HEK293T (cell line): ENCODE measurements at regions not wholly inside any gene's neighbourhood (a gene's known extent, or its start where the extent isn't known, plus 50 kb on each side); places are given as distances from the start of the nearest gene placed in this dataset.

Source experiments
- BHLHE40 ChIP-seq: fragments of 450-650 bp; IDR thresholded peaks from 2 replicates; pipeline ENCODE4 v1.6.1; 2016; ENCODE audit warnings: mild to moderate bottlenecking, moderate library complexity, borderline replicate concordance
- ELF4 ChIP-seq: fragments of 450-650 bp; IDR thresholded peaks from 2 replicates; pipeline ENCODE4 v1.6.1; 2017; ENCODE audit warnings: antibody characterized with exemption
- FOXA1 ChIP-seq: fragments of 450-650 bp; IDR thresholded peaks from 2 replicates; pipeline ENCODE4 v1.6.1; 2016; ENCODE audit warnings: mild to moderate bottlenecking
- FOXK2 ChIP-seq: fragments of 450-650 bp; IDR thresholded peaks from 2 replicates; pipeline ENCODE4 v1.6.1; 2016; ENCODE audit warnings: mild to moderate bottlenecking
- FOXM1 ChIP-seq: fragments of 450-650 bp; IDR thresholded peaks from 2 replicates; pipeline ENCODE4 v1.6.1; 2017; ENCODE audit warnings: mild to moderate bottlenecking, borderline replicate concordance
- L3MBTL2 ChIP-seq: fragments of 450-650 bp; conservative IDR thresholded peaks from 2 replicates; pipeline ENCODE4 v1.6.1; 2016; ENCODE audit warnings: mild to moderate bottlenecking
- NFRKB ChIP-seq: fragments of 450-650 bp; IDR thresholded peaks from 2 replicates; pipeline ENCODE4 v1.6.1; 2016; ENCODE audit warnings: mild to moderate bottlenecking, moderate library complexity
- SP1 ChIP-seq: fragments of 450-650 bp; IDR thresholded peaks from 2 replicates; pipeline ENCODE4 v1.6.1; 2017
- SUZ12 ChIP-seq: fragments of 450-650 bp; IDR thresholded peaks from 2 replicates; pipeline ENCODE4 v1.6.1; 2016; ENCODE audit warnings: mild to moderate bottlenecking
- TARDBP ChIP-seq: fragments of 450-650 bp; IDR thresholded peaks from 2 replicates; pipeline ENCODE4 v1.6.1; 2016
- ZNF384 ChIP-seq: fragments of 450-650 bp; IDR thresholded peaks from 2 replicates; pipeline ENCODE4 v1.6.1; 2016
- TF ChIP-seq, protein P1 (sequence below): fragments of 450-650 bp; IDR thresholded peaks from 2 replicates; pipeline ENCODE4 v1.6.1; 2016

DNA sequence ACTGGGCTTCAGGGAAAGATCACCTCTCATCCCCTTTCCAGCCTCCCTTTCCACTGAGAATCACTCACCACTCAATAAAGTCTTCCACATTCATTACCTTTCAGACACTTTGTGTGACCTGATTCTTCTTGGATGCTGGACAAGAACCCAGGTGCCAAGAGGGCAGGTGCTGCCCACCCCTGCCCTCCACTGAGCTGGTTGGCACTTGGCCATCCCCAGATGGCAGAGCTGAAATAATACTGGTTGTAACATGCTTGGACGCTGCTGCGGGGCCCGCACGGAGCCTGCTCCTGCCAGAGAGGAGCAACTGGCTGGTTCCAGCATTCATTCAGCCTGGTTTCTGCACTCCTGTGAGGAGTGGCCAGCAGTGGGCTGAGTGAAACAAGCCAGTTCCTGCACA, 386.7 kb upstream of the CCDC196 start:
- TF ChIP-seq TARDBP (no peak), L3MBTL2 (no peak), ELF4 (no peak), SP1 (no peak), BHLHE40 (no peak), SUZ12 (no peak), FOXM1 (no peak), FOXK2 (no peak), NFRKB (no peak), ZNF384 (no peak), FOXA1 (no peak)
- TF ChIP-seq, protein P1, sequence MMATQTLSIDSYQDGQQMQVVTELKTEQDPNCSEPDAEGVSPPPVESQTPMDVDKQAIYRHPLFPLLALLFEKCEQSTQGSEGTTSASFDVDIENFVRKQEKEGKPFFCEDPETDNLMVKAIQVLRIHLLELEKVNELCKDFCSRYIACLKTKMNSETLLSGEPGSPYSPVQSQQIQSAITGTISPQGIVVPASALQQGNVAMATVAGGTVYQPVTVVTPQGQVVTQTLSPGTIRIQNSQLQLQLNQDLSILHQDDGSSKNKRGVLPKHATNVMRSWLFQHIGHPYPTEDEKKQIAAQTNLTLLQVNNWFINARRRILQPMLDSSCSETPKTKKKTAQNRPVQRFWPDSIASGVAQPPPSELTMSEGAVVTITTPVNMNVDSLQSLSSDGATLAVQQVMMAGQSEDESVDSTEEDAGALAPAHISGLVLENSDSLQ: no peak
